ENCODE measurements at regions not wholly inside any gene's neighbourhood (a gene's known extent, or its start where the extent isn't known, plus 50 kb on each side); places are given as distances from the start of the nearest gene placed in this dataset.

DNA sequence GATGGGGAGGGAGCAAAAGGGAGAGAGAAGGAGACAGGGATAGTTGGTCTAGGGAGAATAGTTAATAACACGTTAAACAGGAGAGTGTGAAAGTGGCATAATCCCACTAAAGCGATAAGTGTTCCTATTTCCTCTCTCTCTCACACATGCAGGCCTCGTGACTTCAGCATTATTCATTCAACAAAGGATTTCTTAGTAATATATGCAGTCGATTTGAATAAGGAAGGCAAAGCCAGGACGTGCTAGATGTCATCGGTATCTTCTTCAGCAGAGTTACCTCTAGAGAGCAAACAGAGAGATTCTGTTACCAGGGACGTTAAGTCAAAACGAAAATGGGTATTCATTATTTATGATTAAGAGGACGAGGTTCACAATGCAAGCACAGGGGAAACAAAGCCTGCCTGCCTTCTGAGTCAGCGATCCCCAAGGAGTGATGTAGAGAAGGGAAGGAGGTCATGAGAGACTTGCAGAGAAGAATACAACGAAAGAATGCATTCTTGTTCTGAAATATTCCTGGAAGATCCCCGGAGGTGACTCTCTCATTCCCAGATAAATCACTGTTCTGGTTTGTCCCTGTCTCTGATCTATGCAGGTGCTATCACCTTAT lies 1048.4 kb downstream of the NLGN4X start (continued):
- TF ChIP-seq, protein P1, sequence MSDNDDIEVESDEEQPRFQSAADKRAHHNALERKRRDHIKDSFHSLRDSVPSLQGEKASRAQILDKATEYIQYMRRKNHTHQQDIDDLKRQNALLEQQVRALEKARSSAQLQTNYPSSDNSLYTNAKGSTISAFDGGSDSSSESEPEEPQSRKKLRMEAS (IDR thresholded peaks at IDR 0.05), result no peak
- no peak for TF ChIP-seq HNF4A (conservative IDR thresholded peaks at IDR 0.05)

DNA sequence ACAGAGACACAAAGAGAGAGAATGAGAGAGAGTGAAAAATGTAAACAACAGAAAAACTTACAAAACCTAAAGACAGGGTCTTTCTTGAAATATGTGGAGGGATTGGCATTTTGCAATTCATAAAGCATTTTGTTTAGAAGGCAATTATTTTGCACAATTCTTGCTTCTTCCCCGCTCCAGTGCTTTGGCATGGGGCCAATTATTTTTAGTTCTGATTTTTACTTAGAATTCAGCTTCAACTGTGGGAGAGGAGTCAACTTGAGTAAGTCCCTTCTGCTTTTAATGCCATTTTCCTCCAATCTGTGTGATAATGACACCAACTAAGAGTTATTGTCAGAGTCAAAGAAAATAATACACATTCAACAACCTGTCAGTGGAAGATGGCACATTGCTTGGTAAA lies 1051.9 kb downstream of the NLGN4X start:
- no peaks in the 10 kb centered on the region for H3K36me3 ChIP-seq (ENCODE audit: control insufficient read depth in 4 of 4, insufficient read depth in 3 of 4, low read depth in 1 of 4, low read length in 3 of 4)
- no peak for DNase-seq (ENCODE audit: low spot score)
- WGBS, result 72% methylated on average over 1 of the region's 1 CpG
- no peaks in the 10 kb centered on the region for H3K27me3 ChIP-seq (ENCODE audit: control insufficient read depth in 4 of 4, insufficient read depth in 4 of 4, low read length in 3 of 4)
- H3K4me3 ChIP-seq (ENCODE audit: low read depth in 1 of 3, low read length in 3 of 3), result no peak overlapping the region
- no peaks in the 10 kb centered on the region for H3K9me3 ChIP-seq (ENCODE audit: control insufficient read depth in 4 of 4, low read length in 3 of 4)
- H3K9ac ChIP-seq (ENCODE audit: low read depth in 1 of 2, low read length in 2 of 2), result no peak overlapping the region
- H3K4me1 ChIP-seq (ENCODE audit: control insufficient read depth in 4 of 4, insufficient read depth in 4 of 4, low read length in 3 of 4), result no peaks in the 10 kb centered on the region
- no peak overlapping the region for H3K27ac ChIP-seq (ENCODE audit: low read depth in 1 of 2, low read length in 2 of 2)
- no peak for TF ChIP-seq YY1 (IDR thresholded peaks at IDR 0.05)
- no peak for TF ChIP-seq HNF4G (IDR thresholded peaks at IDR 0.05)
- TF ChIP-seq, protein P2, sequence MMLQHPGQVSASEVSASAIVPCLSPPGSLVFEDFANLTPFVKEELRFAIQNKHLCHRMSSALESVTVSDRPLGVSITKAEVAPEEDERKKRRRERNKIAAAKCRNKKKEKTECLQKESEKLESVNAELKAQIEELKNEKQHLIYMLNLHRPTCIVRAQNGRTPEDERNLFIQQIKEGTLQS (IDR thresholded peaks at IDR 0.05), result no peak
- no peak for TF ChIP-seq SP1 (IDR thresholded peaks at IDR 0.05)

DNA sequence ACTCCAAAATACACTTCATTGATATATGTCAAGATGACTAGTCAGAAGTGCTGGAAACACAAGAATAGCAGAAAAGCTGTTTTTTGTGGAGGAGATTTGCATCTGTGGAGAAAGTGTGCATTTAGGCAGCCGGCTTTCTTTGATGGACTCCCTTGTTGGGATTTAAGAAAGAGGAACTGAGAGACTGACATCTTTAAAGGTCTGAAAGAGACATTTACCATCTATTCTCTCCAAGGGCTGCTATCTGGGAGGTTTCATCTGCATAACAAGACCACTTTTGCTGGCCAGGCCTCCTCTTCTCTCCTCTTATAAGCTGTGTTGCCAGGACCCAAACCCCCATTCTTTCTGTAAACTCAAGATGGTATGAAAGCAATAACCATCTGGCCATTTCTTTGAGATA lies 1065.0 kb downstream of the NLGN4X start:
- Histone ChIP-seq H3K36me3 (ENCODE audit: control insufficient read depth in 4 of 4, insufficient read depth in 3 of 4, low read depth in 1 of 4, low read length in 3 of 4) (no peaks in the 10 kb centered on the region), H3K4me1 (ENCODE audit: control insufficient read depth in 4 of 4, insufficient read depth in 4 of 4, low read length in 3 of 4) (no peaks in the 10 kb centered on the region), H3K9me3 (ENCODE audit: control insufficient read depth in 4 of 4, low read length in 3 of 4) (no peaks in the 10 kb centered on the region), H3K9ac (ENCODE audit: low read depth in 1 of 2, low read length in 2 of 2) (no peak overlapping the region), H3K4me3 (ENCODE audit: low read depth in 1 of 3, low read length in 3 of 3) (no peak overlapping the region), H3K27ac (ENCODE audit: low read depth in 1 of 2, low read length in 2 of 2) (no peak overlapping the region), H3K27me3 (ENCODE audit: control insufficient read depth in 4 of 4, insufficient read depth in 4 of 4, low read length in 3 of 4) (no peaks in the 10 kb centered on the region)
- DNase-seq (ENCODE audit: low spot score), result no peak
- no peak for TF ChIP-seq SP1 (IDR thresholded peaks at IDR 0.05)
- no peak for TF ChIP-seq GABPA (IDR thresholded peaks at IDR 0.05 in 1 of 2, conservative IDR thresholded peaks at IDR 0.05 in 1 of 2)
- TF ChIP-seq NR2F2 (IDR thresholded peaks at IDR 0.05), result no peak
- TF ChIP-seq, protein P3, sequence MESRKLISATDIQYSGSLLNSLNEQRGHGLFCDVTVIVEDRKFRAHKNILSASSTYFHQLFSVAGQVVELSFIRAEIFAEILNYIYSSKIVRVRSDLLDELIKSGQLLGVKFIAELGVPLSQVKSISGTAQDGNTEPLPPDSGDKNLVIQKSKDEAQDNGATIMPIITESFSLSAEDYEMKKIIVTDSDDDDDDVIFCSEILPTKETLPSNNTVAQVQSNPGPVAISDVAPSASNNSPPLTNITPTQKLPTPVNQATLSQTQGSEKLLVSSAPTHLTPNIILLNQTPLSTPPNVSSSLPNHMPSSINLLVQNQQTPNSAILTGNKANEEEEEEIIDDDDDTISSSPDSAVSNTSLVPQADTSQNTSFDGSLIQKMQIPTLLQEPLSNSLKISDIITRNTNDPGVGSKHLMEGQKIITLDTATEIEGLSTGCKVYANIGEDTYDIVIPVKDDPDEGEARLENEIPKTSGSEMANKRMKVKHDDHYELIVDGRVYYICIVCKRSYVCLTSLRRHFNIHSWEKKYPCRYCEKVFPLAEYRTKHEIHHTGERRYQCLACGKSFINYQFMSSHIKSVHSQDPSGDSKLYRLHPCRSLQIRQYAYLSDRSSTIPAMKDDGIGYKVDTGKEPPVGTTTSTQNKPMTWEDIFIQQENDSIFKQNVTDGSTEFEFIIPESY (IDR thresholded peaks at IDR 0.05), result no peak
- TF ChIP-seq, protein P2 (IDR thresholded peaks at IDR 0.05), result no peak
- no peak for TF ChIP-seq JUND (IDR thresholded peaks at IDR 0.05)
- TF ChIP-seq, protein P1 (IDR thresholded peaks at IDR 0.05), result no peak
- TF ChIP-seq YY1 (IDR thresholded peaks at IDR 0.05), result no peak
- 76% methylated on average over 1 of the region's 1 CpG for WGBS

DNA sequence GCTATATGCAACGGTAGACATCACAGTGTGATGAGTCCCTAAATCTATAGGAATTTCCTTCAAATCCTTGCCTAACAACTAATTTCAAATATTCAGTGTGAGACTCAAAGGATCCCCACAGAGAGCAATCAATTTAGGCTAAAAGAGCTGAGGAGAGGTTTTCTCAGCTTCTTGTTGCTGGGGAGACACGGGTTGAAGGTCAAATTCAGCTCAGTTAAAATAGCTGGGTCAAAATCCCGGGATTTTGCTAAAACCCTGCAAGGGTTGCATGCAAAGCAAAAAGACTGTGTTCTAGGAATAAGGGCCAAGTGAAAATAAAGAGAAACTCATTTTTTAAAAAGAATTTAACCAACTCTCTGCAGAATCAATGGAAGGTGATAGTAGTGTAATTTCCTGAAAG lies 1073.4 kb downstream of the NLGN4X start:
- Histone ChIP-seq H3K4me3 (ENCODE audit: low read depth in 1 of 3, low read length in 3 of 3) (no peak overlapping the region), H3K9ac (ENCODE audit: low read depth in 1 of 2, low read length in 2 of 2) (no peak overlapping the region), H3K4me1 (ENCODE audit: control insufficient read depth in 4 of 4, insufficient read depth in 4 of 4, low read length in 3 of 4) (no peaks in the 10 kb centered on the region), H3K27me3 (ENCODE audit: control insufficient read depth in 4 of 4, insufficient read depth in 4 of 4, low read length in 3 of 4) (no peaks in the 10 kb centered on the region), H3K27ac (ENCODE audit: low read depth in 1 of 2, low read length in 2 of 2) (no peak overlapping the region), H3K9me3 (ENCODE audit: control insufficient read depth in 4 of 4, low read length in 3 of 4) (no peaks in the 10 kb centered on the region), H3K36me3 (ENCODE audit: control insufficient read depth in 4 of 4, insufficient read depth in 3 of 4, low read depth in 1 of 4, low read length in 3 of 4) (no peaks in the 10 kb centered on the region)
- 10% methylated on average over 3 of the region's 3 CpGs for WGBS
- DNase-seq (ENCODE audit: low spot score), result no peak
- TF ChIP-seq SP1 (IDR thresholded peaks at IDR 0.05), result no peak
- TF ChIP-seq, protein P3 (IDR thresholded peaks at IDR 0.05), result no peak
- no peak for TF ChIP-seq JUND (IDR thresholded peaks at IDR 0.05)
- no peak for TF ChIP-seq GABPA (IDR thresholded peaks at IDR 0.05 in 1 of 2, conservative IDR thresholded peaks at IDR 0.05 in 1 of 2)
- no peak for TF ChIP-seq HNF4G (IDR thresholded peaks at IDR 0.05)
- no peak for TF ChIP-seq RXRA (IDR thresholded peaks at IDR 0.05)
- no peak for TF ChIP-seq EGR1 (IDR thresholded peaks at IDR 0.05; ENCODE audit: low read depth in 2 of 2)
- no peak for TF ChIP-seq YY1 (IDR thresholded peaks at IDR 0.05)
- TF ChIP-seq HNF4A (conservative IDR thresholded peaks at IDR 0.05), result no peak
- TF ChIP-seq, protein P1 (IDR thresholded peaks at IDR 0.05), result no peak
- TF ChIP-seq, protein P2 (IDR thresholded peaks at IDR 0.05), result no peak
- TF ChIP-seq, protein P4, sequence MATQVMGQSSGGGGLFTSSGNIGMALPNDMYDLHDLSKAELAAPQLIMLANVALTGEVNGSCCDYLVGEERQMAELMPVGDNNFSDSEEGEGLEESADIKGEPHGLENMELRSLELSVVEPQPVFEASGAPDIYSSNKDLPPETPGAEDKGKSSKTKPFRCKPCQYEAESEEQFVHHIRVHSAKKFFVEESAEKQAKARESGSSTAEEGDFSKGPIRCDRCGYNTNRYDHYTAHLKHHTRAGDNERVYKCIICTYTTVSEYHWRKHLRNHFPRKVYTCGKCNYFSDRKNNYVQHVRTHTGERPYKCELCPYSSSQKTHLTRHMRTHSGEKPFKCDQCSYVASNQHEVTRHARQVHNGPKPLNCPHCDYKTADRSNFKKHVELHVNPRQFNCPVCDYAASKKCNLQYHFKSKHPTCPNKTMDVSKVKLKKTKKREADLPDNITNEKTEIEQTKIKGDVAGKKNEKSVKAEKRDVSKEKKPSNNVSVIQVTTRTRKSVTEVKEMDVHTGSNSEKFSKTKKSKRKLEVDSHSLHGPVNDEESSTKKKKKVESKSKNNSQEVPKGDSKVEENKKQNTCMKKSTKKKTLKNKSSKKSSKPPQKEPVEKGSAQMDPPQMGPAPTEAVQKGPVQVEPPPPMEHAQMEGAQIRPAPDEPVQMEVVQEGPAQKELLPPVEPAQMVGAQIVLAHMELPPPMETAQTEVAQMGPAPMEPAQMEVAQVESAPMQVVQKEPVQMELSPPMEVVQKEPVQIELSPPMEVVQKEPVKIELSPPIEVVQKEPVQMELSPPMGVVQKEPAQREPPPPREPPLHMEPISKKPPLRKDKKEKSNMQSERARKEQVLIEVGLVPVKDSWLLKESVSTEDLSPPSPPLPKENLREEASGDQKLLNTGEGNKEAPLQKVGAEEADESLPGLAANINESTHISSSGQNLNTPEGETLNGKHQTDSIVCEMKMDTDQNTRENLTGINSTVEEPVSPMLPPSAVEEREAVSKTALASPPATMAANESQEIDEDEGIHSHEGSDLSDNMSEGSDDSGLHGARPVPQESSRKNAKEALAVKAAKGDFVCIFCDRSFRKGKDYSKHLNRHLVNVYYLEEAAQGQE (IDR thresholded peaks at IDR 0.05), result no peak
- TF ChIP-seq FOXA1 (IDR thresholded peaks at IDR 0.05), result no peak
- TF ChIP-seq FOXA2 (IDR thresholded peaks at IDR 0.05), result no peak

All from liver (tissue), 7 donors.